Prostate gland (tissue), 2 donors: ENCODE measurements at regions not wholly inside any gene's neighbourhood (a gene's known extent, or its start where the extent isn't known, plus 50 kb on each side); places are given as distances from the start of the nearest gene placed in this dataset.
"Not testable (repeated sequence)": the region's sequence is repeated elsewhere in the genome, so short reads cannot be mapped to it uniquely, and the experiment has no call there.

Experiments
- POLR2A ChIP-seq: fragments of 450-650 bp; IDR thresholded peaks from one replicate; pipeline ENCODE4 v1.6.1; 2016; ENCODE audit warnings: antibody characterized with exemption, mild to moderate bottlenecking
- POLR2AphosphoS5 ChIP-seq: sonication (generic); formaldehyde crosslinking; IDR thresholded peaks from one replicate; pipeline ENCODE4 v1.6.1; 2017; ENCODE audit warnings: antibody characterized with exemption
- TF ChIP-seq, protein P1 (sequence below), 4 experiments: fragments of 200-600 bp in 2 of 4; fragments of 450-650 bp in 2 of 4; sonication (generic) in 2 of 4; IDR thresholded peaks; 1 replicate in 3 of 4; 2 replicates in 1 of 4; pipeline ENCODE4 v1.5.1; 2016 to 2019; ENCODE audit warnings: antibody characterized with exemption in 4 of 4, mild to moderate bottlenecking in 2 of 4, moderate library complexity in 2 of 4

DNA sequence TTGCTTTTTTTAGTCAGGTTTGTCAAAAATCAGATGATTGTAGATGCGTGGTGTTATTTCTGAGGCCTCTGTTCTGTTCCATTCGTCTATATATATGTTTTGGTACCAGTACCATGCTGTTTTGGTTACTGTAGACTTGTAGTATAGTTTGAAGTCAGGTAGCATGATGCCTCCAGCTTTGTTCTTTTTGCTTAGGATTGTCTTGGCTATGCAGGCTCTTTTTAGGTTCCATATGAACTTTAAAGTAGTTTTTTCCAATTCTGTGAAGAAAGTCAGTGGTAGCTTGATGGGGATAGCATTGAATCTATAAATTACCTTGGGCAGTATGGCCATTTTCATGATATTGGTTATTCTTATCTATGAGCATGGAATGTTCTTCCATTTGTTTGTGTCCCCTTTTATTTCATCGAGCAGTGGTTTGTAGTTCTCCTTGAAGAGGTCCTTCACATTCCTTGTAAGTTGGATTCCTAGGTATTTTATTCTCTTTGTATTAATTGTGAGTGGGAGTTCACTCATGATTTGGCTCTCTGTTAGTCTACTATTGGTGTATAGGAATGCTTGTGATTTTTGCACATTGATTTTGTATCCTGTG is 70.1 kb upstream of the TOP3B start:
- TF ChIP-seq POLR2AphosphoS5, POLR2A: not testable (repeated sequence)
- TF ChIP-seq, protein P1, sequence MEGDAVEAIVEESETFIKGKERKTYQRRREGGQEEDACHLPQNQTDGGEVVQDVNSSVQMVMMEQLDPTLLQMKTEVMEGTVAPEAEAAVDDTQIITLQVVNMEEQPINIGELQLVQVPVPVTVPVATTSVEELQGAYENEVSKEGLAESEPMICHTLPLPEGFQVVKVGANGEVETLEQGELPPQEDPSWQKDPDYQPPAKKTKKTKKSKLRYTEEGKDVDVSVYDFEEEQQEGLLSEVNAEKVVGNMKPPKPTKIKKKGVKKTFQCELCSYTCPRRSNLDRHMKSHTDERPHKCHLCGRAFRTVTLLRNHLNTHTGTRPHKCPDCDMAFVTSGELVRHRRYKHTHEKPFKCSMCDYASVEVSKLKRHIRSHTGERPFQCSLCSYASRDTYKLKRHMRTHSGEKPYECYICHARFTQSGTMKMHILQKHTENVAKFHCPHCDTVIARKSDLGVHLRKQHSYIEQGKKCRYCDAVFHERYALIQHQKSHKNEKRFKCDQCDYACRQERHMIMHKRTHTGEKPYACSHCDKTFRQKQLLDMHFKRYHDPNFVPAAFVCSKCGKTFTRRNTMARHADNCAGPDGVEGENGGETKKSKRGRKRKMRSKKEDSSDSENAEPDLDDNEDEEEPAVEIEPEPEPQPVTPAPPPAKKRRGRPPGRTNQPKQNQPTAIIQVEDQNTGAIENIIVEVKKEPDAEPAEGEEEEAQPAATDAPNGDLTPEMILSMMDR (IDR thresholded peaks at IDR 0.05): not testable (repeated sequence)
